H9 (cell line): ENCODE measurements at regions not wholly inside any gene's neighbourhood (a gene's known extent, or its start where the extent isn't known, plus 50 kb on each side); places are given as distances from the start of the nearest gene placed in this dataset.

ENCODE experiments used
- DNase-seq: peaks from one replicate; pipeline ENCODE4 v3.0.0-alpha.2; 2017
- H2AFZ ChIP-seq: one replicate; pipeline ENCODE4 v1.6.1; 2013; ENCODE audit warnings: mild to moderate bottlenecking, low read length, control low read depth, moderate library complexity
- H2AK5ac ChIP-seq: 2 replicates; pipeline ENCODE4 v1.6.1; 2013; ENCODE audit warnings: low read length, control low read depth, mixed read lengths; ENCODE audit not compliant: insufficient read length
- H2BK120ac ChIP-seq: one replicate; pipeline ENCODE4 v1.6.1; 2013; ENCODE audit warnings: low read depth, mild to moderate bottlenecking, low read length, control low read depth, inconsistent platforms; ENCODE audit not compliant: poor library complexity, severe bottlenecking
- H2BK12ac ChIP-seq: 2 replicates; pipeline ENCODE4 v1.6.1; 2013; ENCODE audit warnings: low read length, control low read depth, mixed read lengths, low read depth; ENCODE audit not compliant: insufficient read length
- H2BK15ac ChIP-seq: 2 replicates; pipeline ENCODE4 v1.6.1; 2013; ENCODE audit warnings: low read depth, low read length, control low read depth
- H2BK20ac ChIP-seq: one replicate; pipeline ENCODE4 v1.6.1; 2013; ENCODE audit warnings: low read depth, mild to moderate bottlenecking, low read length, control low read depth, inconsistent platforms; ENCODE audit not compliant: poor library complexity, severe bottlenecking
- H2BK5ac ChIP-seq: 2 replicates; pipeline ENCODE4 v1.6.1; 2013; ENCODE audit warnings: low read length, control low read depth, mixed read lengths; ENCODE audit not compliant: insufficient read length
- H3K14ac ChIP-seq: 2 replicates; pipeline ENCODE4 v1.6.1; 2013; ENCODE audit warnings: low read length, control low read depth; ENCODE audit not compliant: insufficient read depth
- H3K18ac ChIP-seq: 2 replicates; pipeline ENCODE4 v1.6.1; 2013; ENCODE audit warnings: low read depth, mild to moderate bottlenecking, mixed read lengths, low read length, control low read depth; ENCODE audit not compliant: insufficient read length
- H3K23ac ChIP-seq: 2 replicates; pipeline ENCODE4 v1.6.1; 2013; ENCODE audit warnings: low read length, control low read depth, mixed read lengths, low read depth; ENCODE audit not compliant: insufficient read length
- H3K23me2 ChIP-seq: 2 replicates; pipeline ENCODE4 v1.6.1; 2013; ENCODE audit warnings: low read depth, mild to moderate bottlenecking, mixed read lengths, low read length, control low read depth; ENCODE audit not compliant: insufficient read length, poor library complexity, severe bottlenecking
- H3K27ac ChIP-seq: 2 replicates; pipeline ENCODE4 v1.5.1; 2013; ENCODE audit warnings: low read length, control low read depth, mixed read lengths, low read depth; ENCODE audit not compliant: insufficient read length
- H3K27me3 ChIP-seq: 2 replicates; pipeline ENCODE4 v1.6.1; 2013; ENCODE audit warnings: low read length, control low read depth, inconsistent platforms; ENCODE audit not compliant: insufficient read depth
- H3K4ac ChIP-seq: 2 replicates; pipeline ENCODE4 v1.6.1; 2013; ENCODE audit warnings: low read depth, mild to moderate bottlenecking, control low read depth, inconsistent platforms, low read length, moderate library complexity
- H3K4me1 ChIP-seq: 2 replicates; pipeline ENCODE4 v1.6.1; 2013; ENCODE audit warnings: low read length, control low read depth, inconsistent platforms; ENCODE audit not compliant: insufficient read depth
- H3K4me2 ChIP-seq: 2 replicates; pipeline ENCODE4 v1.6.1; 2013; ENCODE audit warnings: low read length, control low read depth, mixed read lengths; ENCODE audit not compliant: insufficient read length, insufficient read depth
- H3K56ac ChIP-seq: 2 replicates; pipeline ENCODE4 v1.6.1; 2013; ENCODE audit warnings: low read depth, mild to moderate bottlenecking, mixed read lengths, low read length, control low read depth; ENCODE audit not compliant: insufficient read length
- H3K79me1 ChIP-seq: 2 replicates; pipeline ENCODE4 v1.6.1; 2013; ENCODE audit warnings: low read depth, mild to moderate bottlenecking, moderate library complexity, low read length, control low read depth, inconsistent platforms; ENCODE audit not compliant: insufficient read depth, poor library complexity, severe bottlenecking
- H3K79me2 ChIP-seq: 2 replicates; pipeline ENCODE4 v1.6.1; 2013; ENCODE audit warnings: low read length, control low read depth, inconsistent platforms; ENCODE audit not compliant: insufficient read depth
- H3K9ac ChIP-seq: 2 replicates; pipeline ENCODE4 v1.6.1; 2013; ENCODE audit warnings: low read length, control low read depth, mixed read lengths; ENCODE audit not compliant: insufficient read length; ENCODE audit errors: extremely low read depth
- H3K9me3 ChIP-seq: one replicate; pipeline ENCODE4 v1.6.1; 2013; ENCODE audit warnings: low read depth, low read length, inconsistent platforms; ENCODE audit not compliant: control insufficient read depth
- H3T11ph ChIP-seq: one replicate; pipeline ENCODE4 v1.6.1; 2013; ENCODE audit warnings: mild to moderate bottlenecking, low read length, control low read depth, inconsistent platforms
- H4K20me1 ChIP-seq: one replicate; pipeline ENCODE4 v1.6.1; 2013; ENCODE audit not compliant: control insufficient read depth, insufficient read length, insufficient read depth
- H4K5ac ChIP-seq: 2 replicates; pipeline ENCODE4 v1.6.1; 2013; ENCODE audit warnings: low read depth, mild to moderate bottlenecking, mixed read lengths, low read length, control low read depth; ENCODE audit not compliant: insufficient read length
- H4K8ac ChIP-seq: replicated peaks from 2 replicates; pipeline ENCODE4 v1.6.1; 2013; ENCODE audit warnings: low read length, control low read depth, mixed read lengths, low read depth; ENCODE audit not compliant: insufficient read length
- H4K91ac ChIP-seq: 2 replicates; pipeline ENCODE4 v1.6.1; 2013; ENCODE audit warnings: low read depth, mild to moderate bottlenecking, moderate library complexity, mixed read lengths, low read length, control low read depth; ENCODE audit not compliant: insufficient read length
- H3K27ac Mint-ChIP-seq, 3 experiments: 2 replicates in 2 of 3; 3 replicates in 1 of 3; pipeline ENCODE4 v1.8.0; 2020 to 2021; ENCODE audit warnings: mixed read lengths in 3 of 3, mild to moderate bottlenecking in 1 of 3, moderate library complexity in 1 of 3
- H3K27me3 Mint-ChIP-seq: 2 replicates; pipeline ENCODE4 v1.8.0; 2021; ENCODE audit warnings: low read depth, mild to moderate bottlenecking, moderate library complexity, mixed read lengths
- H3K36me3 Mint-ChIP-seq, 3 experiments: 2 replicates in 2 of 3; 3 replicates in 1 of 3; pipeline ENCODE4 v1.8.0; 2020 to 2021; ENCODE audit warnings: low read depth in 3 of 3, mixed read lengths in 3 of 3; ENCODE audit not compliant: insufficient read depth in 1 of 3
- H3K4me1 Mint-ChIP-seq, 2 experiments: 2 replicates each; pipeline ENCODE4 v1.8.0; 2020; ENCODE audit warnings: mixed read lengths in 2 of 2
- H3K4me3 Mint-ChIP-seq, 2 experiments: 2 replicates in 1 of 2; 3 replicates in 1 of 2; pipeline ENCODE4 v1.8.0; 2020 to 2021; ENCODE audit warnings: mild to moderate bottlenecking in 2 of 2, mixed read lengths in 2 of 2, moderate library complexity in 1 of 2
- H3K9me3 Mint-ChIP-seq, 2 experiments: 2 replicates in 1 of 2; 3 replicates in 1 of 2; pipeline ENCODE4 v1.8.0; 2020; ENCODE audit warnings: mild to moderate bottlenecking in 2 of 2, mixed read lengths in 2 of 2, moderate library complexity in 1 of 2
- WGBS: extraction: QIAGEN DNeasy Blood & Tissue Kit; methylation state at CpG from one replicate; pipeline ENCODE4 v1.1.7; 2013; ENCODE audit warnings: missing lambda C conversion rate, low lambda C conversion rate, mixed read lengths; ENCODE audit not compliant: insufficient read length; ENCODE audit errors: extremely low coverage; 5-methylcytosine and 5-hydroxymethylcytosine counted together
- TF ChIP-seq, protein P1 (sequence below): fragments of 200-600 bp; sonication (generic); conservative IDR thresholded peaks from 3 replicates; pipeline ENCODE4 v1.8.0; 2021; ENCODE audit warnings: antibody characterized with exemption, mild to moderate bottlenecking

DNA sequence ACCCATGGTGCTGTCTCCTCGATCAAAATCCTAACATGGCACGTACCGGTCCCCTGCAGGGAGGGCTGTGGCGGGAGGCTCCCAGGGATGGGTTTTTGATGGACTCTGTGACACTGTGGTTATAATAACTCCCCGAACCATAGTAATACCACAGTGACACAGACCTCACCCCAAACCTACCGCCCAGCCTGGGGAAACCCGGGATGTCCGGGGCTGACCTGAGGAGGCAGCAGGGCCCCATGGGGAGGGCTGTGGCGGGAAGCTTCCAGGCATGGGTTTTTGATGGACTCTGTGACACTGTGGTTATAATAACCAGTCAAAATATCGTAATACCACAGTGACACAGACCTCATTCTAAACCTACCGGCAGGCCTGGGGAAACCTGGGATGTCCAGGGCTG lies 378.0 kb downstream of the TMEM121 start:
- Histone ChIP-seq H2BK5ac (no peak overlapping the region), H3K27ac (no peak overlapping the region), H3K4me1 (no peaks in the 10 kb centered on the region), H3K79me2 (no peaks in the 10 kb centered on the region), H3K23me2 (no peaks in the 10 kb centered on the region), H2AFZ (no peak overlapping the region), H3K27me3 (no peaks in the 10 kb centered on the region), H2BK12ac (no peak overlapping the region), H2AK5ac (no peak overlapping the region), H4K8ac (no peak overlapping the region), H2BK20ac (no peak overlapping the region), H3K4me2 (no peak overlapping the region), H3K4ac (no peak overlapping the region), H3T11ph (no peak overlapping the region), H3K18ac (no peak overlapping the region), H3K14ac (no peak overlapping the region), H4K5ac (no peak overlapping the region), H3K23ac (no peak overlapping the region), H3K9ac (no peak overlapping the region), H4K20me1 (no peaks in the 10 kb centered on the region), H3K56ac (no peak overlapping the region), H2BK15ac (no peak overlapping the region), H3K9me3 (peaks cover 84% of the 10 kb centered on the region), H2BK120ac (no peak overlapping the region), H4K91ac (no peak overlapping the region), H3K79me1 (no peaks in the 10 kb centered on the region)
- TF ChIP-seq, protein P1, sequence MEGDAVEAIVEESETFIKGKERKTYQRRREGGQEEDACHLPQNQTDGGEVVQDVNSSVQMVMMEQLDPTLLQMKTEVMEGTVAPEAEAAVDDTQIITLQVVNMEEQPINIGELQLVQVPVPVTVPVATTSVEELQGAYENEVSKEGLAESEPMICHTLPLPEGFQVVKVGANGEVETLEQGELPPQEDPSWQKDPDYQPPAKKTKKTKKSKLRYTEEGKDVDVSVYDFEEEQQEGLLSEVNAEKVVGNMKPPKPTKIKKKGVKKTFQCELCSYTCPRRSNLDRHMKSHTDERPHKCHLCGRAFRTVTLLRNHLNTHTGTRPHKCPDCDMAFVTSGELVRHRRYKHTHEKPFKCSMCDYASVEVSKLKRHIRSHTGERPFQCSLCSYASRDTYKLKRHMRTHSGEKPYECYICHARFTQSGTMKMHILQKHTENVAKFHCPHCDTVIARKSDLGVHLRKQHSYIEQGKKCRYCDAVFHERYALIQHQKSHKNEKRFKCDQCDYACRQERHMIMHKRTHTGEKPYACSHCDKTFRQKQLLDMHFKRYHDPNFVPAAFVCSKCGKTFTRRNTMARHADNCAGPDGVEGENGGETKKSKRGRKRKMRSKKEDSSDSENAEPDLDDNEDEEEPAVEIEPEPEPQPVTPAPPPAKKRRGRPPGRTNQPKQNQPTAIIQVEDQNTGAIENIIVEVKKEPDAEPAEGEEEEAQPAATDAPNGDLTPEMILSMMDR: no peak
- no peak for DNase-seq
- Mint-ChIP-seq H3K4me3 (no peak overlapping the region), H3K27me3 (no peaks in the 10 kb centered on the region), H3K27ac (no peak overlapping the region), H3K4me1 (no peaks in the 10 kb centered on the region), H3K9me3 (peaks cover 82 to 95% of the 10 kb centered on the region in 2 experiments), H3K36me3 (peaks cover 4 to 16% (median 7%) of the 10 kb centered on the region in 3 experiments; a peak in 5 of 7 replicates)
- no CpG with 5 or more reads among the region's 11 CpGs for WGBS
